Activated CD8-positive, alpha-beta memory T cell treated with anti-CD3 and anti-CD28 coated beads, Interleukin-2, amount 10 ng/mL, durations not matched to agents 7 days and 5 days (primary cell): ENCODE measurements at regions not wholly inside any gene's neighbourhood (a gene's known extent, or its start where the extent isn't known, plus 50 kb on each side); places are given as distances from the start of the nearest gene placed in this dataset.

Experiments
- ATAC-seq: fragments of 150-1000 bp; cut with Tn5 transposase; one replicate; pipeline ENCODE4 v1.10.0; 2021; ENCODE audit warnings: moderate library complexity
- CTCF ChIA-PET: fragments of 350-600 bp; sonication (Branson Sonifier 250); formaldehyde crosslinking; loops from one replicate; lab custom pipeline; 2021; ENCODE audit warnings: antibody characterized with exemption; lab: Charles Lee
- DNase-seq: peaks from one replicate; pipeline ENCODE4 v3.0.0-alpha.2; 2020
- H3K27ac Mint-ChIP-seq: one replicate; pipeline ENCODE4 v1.8.0; 2021; ENCODE audit warnings: mild to moderate bottlenecking, mixed read lengths
- H3K27me3 Mint-ChIP-seq: one replicate; pipeline ENCODE4 v1.8.0; 2021; ENCODE audit warnings: mixed read lengths
- H3K36me3 Mint-ChIP-seq: one replicate; pipeline ENCODE4 v1.8.0; 2021; ENCODE audit warnings: mild to moderate bottlenecking, mixed read lengths
- H3K4me1 Mint-ChIP-seq: one replicate; pipeline ENCODE4 v1.8.0; 2021; ENCODE audit warnings: mixed read lengths
- H3K4me3 Mint-ChIP-seq: one replicate; pipeline ENCODE4 v1.8.0; 2021; ENCODE audit warnings: mild to moderate bottlenecking, moderate library complexity, mixed read lengths
- H3K9me3 Mint-ChIP-seq: one replicate; pipeline ENCODE4 v1.8.0; 2022; ENCODE audit warnings: low read depth, mixed read lengths

- Mint-ChIP-seq H3K9me3 (no peaks in the 10 kb centered on the region), H3K4me1 (no peaks in the 10 kb centered on the region), H3K27ac (no peak overlapping the region), H3K36me3 (no peaks in the 10 kb centered on the region), H3K27me3 (peaks cover 4% of the 10 kb centered on the region), H3K4me3 (no peak overlapping the region)
- CTCF ChIA-PET: no interaction called here
- DNase-seq (no peak), ATAC-seq (no peak)
Measured at GRCh38 chrX:20397587-20397986, 130.9 kb upstream of the RPS6KA3 start.

GRCh38 chrX:20394451-20394850 is 127.7 kb upstream of the RPS6KA3 start:
- no peaks in the 10 kb centered on the region for H3K9me3 Mint-ChIP-seq
- CTCF ChIA-PET: no interaction called here
- ATAC-seq (no peak), DNase-seq (no peak)
- no peak overlapping the region for H3K27ac Mint-ChIP-seq
- no peak overlapping the region for H3K4me3 Mint-ChIP-seq
- no peaks in the 10 kb centered on the region for H3K36me3 Mint-ChIP-seq
- H3K27me3 Mint-ChIP-seq: peaks cover 4% of the 10 kb centered on the region
- H3K4me1 Mint-ChIP-seq: no peaks in the 10 kb centered on the region

- ATAC-seq (no peak), DNase-seq (no peak)
- peaks cover 4% of the 10 kb centered on the region for H3K27me3 Mint-ChIP-seq
- no peak overlapping the region for H3K27ac Mint-ChIP-seq
- CTCF ChIA-PET: no interaction called here
- no peaks in the 10 kb centered on the region for H3K9me3 Mint-ChIP-seq
- no peak overlapping the region for H3K4me3 Mint-ChIP-seq
- no peaks in the 10 kb centered on the region for H3K36me3 Mint-ChIP-seq
- no peaks in the 10 kb centered on the region for H3K4me1 Mint-ChIP-seq
Measured at GRCh38 chrX:20393944-20394343, 127.2 kb upstream of the RPS6KA3 start.

GRCh38 chrX:20388594-20388993 is 121.9 kb upstream of the RPS6KA3 start:
- CTCF ChIA-PET: interaction anchor here (0.7 kb wide), 1 partner anchor 16 kb away, joined by 3 read pairs; no protein-coding TSS in a partner anchor
- ATAC-seq (no peak), DNase-seq (no peak)
- H3K9me3 Mint-ChIP-seq: no peaks in the 10 kb centered on the region
- H3K36me3 Mint-ChIP-seq: no peaks in the 10 kb centered on the region
- peaks cover 5% of the 10 kb centered on the region for H3K27me3 Mint-ChIP-seq
- H3K4me1 Mint-ChIP-seq: peaks cover under 1% of the 10 kb centered on the region
- no peak overlapping the region for H3K4me3 Mint-ChIP-seq
- no peak overlapping the region for H3K27ac Mint-ChIP-seq

- peaks cover 3% of the 10 kb centered on the region for H3K36me3 Mint-ChIP-seq
- ATAC-seq (no peak), DNase-seq (no peak)
- H3K4me1 Mint-ChIP-seq: peaks cover 28% of the 10 kb centered on the region
- H3K27me3 Mint-ChIP-seq: peaks cover 4% of the 10 kb centered on the region
- no peak overlapping the region for H3K4me3 Mint-ChIP-seq
- H3K27ac Mint-ChIP-seq: no peak overlapping the region
- CTCF ChIA-PET: no interaction called here
- H3K9me3 Mint-ChIP-seq: peaks cover 2% of the 10 kb centered on the region
Measured at GRCh38 chrX:20383477-20383876, 116.8 kb upstream of the RPS6KA3 start.

GRCh38 chrX:20382518-20383297 is 116.0 kb upstream of the RPS6KA3 start:
- Mint-ChIP-seq H3K27ac (peak overlapping the region; percentile 33), H3K4me3 (no peak overlapping the region)

GRCh38 chrX:20382082-20382481 is 115.4 kb upstream of the RPS6KA3 start:
- Mint-ChIP-seq H3K27ac (peak overlapping the region; percentile 1), H3K4me1 (peaks cover 31% of the 10 kb centered on the region), H3K4me3 (no peak overlapping the region), H3K9me3 (peaks cover 2% of the 10 kb centered on the region), H3K27me3 (peaks cover 2% of the 10 kb centered on the region), H3K36me3 (peaks cover 3% of the 10 kb centered on the region)
- ATAC-seq: no peak
- CTCF ChIA-PET: no interaction called here
- no peak for DNase-seq

More at GRCh38 chrX:20382518-20383297, 116.0 kb upstream of the RPS6KA3 start:
- CTCF ChIA-PET: no interaction called here
- peaks cover 2% of the 10 kb centered on the region for H3K9me3 Mint-ChIP-seq
- peaks cover 2% of the 10 kb centered on the region for H3K27me3 Mint-ChIP-seq
- H3K4me1 Mint-ChIP-seq: peaks cover 31% of the 10 kb centered on the region
- peaks cover 3% of the 10 kb centered on the region for H3K36me3 Mint-ChIP-seq
- DNase-seq (peak; percentile 42), ATAC-seq (peak; percentile 64)

GRCh38 chrX:20378233-20378920 is 111.7 kb upstream of the RPS6KA3 start:
- peak overlapping the region; percentile 52 for H3K27ac Mint-ChIP-seq
- ATAC-seq (peak; percentile 70), DNase-seq (peak; percentile 47)
- peaks cover 2% of the 10 kb centered on the region for H3K9me3 Mint-ChIP-seq
- peaks cover 29% of the 10 kb centered on the region for H3K4me1 Mint-ChIP-seq
- H3K27me3 Mint-ChIP-seq: peaks cover 2% of the 10 kb centered on the region
- H3K36me3 Mint-ChIP-seq: peaks cover 3% of the 10 kb centered on the region
- H3K4me3 Mint-ChIP-seq: no peak overlapping the region
- CTCF ChIA-PET: no interaction called here

- Mint-ChIP-seq H3K9me3 (peaks cover 2% of the 10 kb centered on the region), H3K4me3 (no peak overlapping the region), H3K27ac (no peak overlapping the region), H3K4me1 (peaks cover 18% of the 10 kb centered on the region), H3K27me3 (peaks cover 4% of the 10 kb centered on the region), H3K36me3 (peaks cover 2% of the 10 kb centered on the region)
- ATAC-seq (no peak), DNase-seq (no peak)
- CTCF ChIA-PET: no interaction called here
Measured at GRCh38 chrX:20374900-20375438, 108.3 kb upstream of the RPS6KA3 start.

GRCh38 chrX:20374450-20374849 is 107.7 kb upstream of the RPS6KA3 start:
- Mint-ChIP-seq H3K27me3 (peaks cover 4% of the 10 kb centered on the region), H3K36me3 (no peaks in the 10 kb centered on the region), H3K9me3 (no peaks in the 10 kb centered on the region), H3K4me1 (peaks cover 14% of the 10 kb centered on the region), H3K4me3 (no peak overlapping the region), H3K27ac (no peak overlapping the region)
- no peak for ATAC-seq
- CTCF ChIA-PET: no interaction called here
- DNase-seq: no peak

- CTCF ChIA-PET: no interaction called here
- no peaks in the 10 kb centered on the region for H3K36me3 Mint-ChIP-seq
- ATAC-seq (no peak), DNase-seq (no peak)
- no peak overlapping the region for H3K27ac Mint-ChIP-seq
- H3K4me1 Mint-ChIP-seq: peaks cover 6% of the 10 kb centered on the region
- H3K27me3 Mint-ChIP-seq: peaks cover 3% of the 10 kb centered on the region
- H3K4me3 Mint-ChIP-seq: no peak overlapping the region
- no peaks in the 10 kb centered on the region for H3K9me3 Mint-ChIP-seq
Measured at GRCh38 chrX:20373063-20373462, 106.4 kb upstream of the RPS6KA3 start.

GRCh38 chrX:20372533-20372932 is 105.8 kb upstream of the RPS6KA3 start:
- CTCF ChIA-PET: no interaction called here

GRCh38 chrX:20369468-20369867 is 102.8 kb upstream of the RPS6KA3 start:
- no peaks in the 10 kb centered on the region for H3K36me3 Mint-ChIP-seq
- H3K9me3 Mint-ChIP-seq: no peaks in the 10 kb centered on the region
- H3K27me3 Mint-ChIP-seq: peaks cover 3% of the 10 kb centered on the region
- H3K4me1 Mint-ChIP-seq: peaks cover 5% of the 10 kb centered on the region
- no peak overlapping the region for H3K4me3 Mint-ChIP-seq
- ATAC-seq: no peak
- no peak overlapping the region for H3K27ac Mint-ChIP-seq
- no peak for DNase-seq
- CTCF ChIA-PET: no interaction called here

More at GRCh38 chrX:20372533-20372932, 105.8 kb upstream of the RPS6KA3 start:
- peaks cover 3% of the 10 kb centered on the region for H3K27me3 Mint-ChIP-seq
- no peak overlapping the region for H3K27ac Mint-ChIP-seq
- ATAC-seq (no peak), DNase-seq (no peak)
- peaks cover 5% of the 10 kb centered on the region for H3K4me1 Mint-ChIP-seq
- no peaks in the 10 kb centered on the region for H3K36me3 Mint-ChIP-seq
- H3K9me3 Mint-ChIP-seq: no peaks in the 10 kb centered on the region
- no peak overlapping the region for H3K4me3 Mint-ChIP-seq

GRCh38 chrX:20364238-20364637 is 97.5 kb upstream of the RPS6KA3 start:
- Mint-ChIP-seq H3K27me3 (peaks cover 2% of the 10 kb centered on the region), H3K27ac (no peak overlapping the region), H3K9me3 (no peaks in the 10 kb centered on the region), H3K4me1 (no peaks in the 10 kb centered on the region), H3K4me3 (no peak overlapping the region), H3K36me3 (no peaks in the 10 kb centered on the region)
- ATAC-seq: no peak
- CTCF ChIA-PET: no interaction called here
- no peak for DNase-seq
